ENCODE measurements at regions not wholly inside any gene's neighbourhood (a gene's known extent, or its start where the extent isn't known, plus 50 kb on each side); places are given as distances from the start of the nearest gene placed in this dataset.

DNA sequence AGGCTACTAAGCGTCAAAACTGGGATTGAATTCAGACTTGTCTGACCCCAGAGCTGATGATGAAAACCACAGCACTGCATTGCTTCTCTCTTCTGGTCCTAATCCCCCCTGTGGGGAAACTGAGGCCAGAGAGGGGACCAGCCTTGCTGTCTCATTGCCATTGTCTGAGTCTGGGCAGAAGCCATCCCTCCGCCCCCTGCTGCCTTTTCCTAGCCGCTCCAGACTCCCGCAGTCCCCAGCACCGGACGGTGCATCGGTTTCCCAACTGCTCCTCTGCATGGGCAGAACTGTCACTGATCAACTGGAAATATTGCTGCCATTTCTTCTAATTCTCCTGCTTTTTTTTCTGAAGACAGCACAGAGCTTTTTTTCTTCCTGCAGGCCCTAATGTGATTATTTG, 157.4 kb downstream of the ACTL8 start:
- Histone ChIP-seq H3K27me3 (ENCODE audit: insufficient read depth, poor library complexity, severe bottlenecking) (peaks cover 3% of the 10 kb centered on the region), H3K27ac (replicated peaks) (no peak overlapping the region), H3K4me3 (replicated peaks; ENCODE audit: insufficient read depth, low read length) (no peak overlapping the region)
- no peak for TF ChIP-seq SPI1 (IDR thresholded peaks at IDR 0.05; ENCODE audit: borderline replicate concordance, low read depth)
- TF ChIP-seq, protein P1, sequence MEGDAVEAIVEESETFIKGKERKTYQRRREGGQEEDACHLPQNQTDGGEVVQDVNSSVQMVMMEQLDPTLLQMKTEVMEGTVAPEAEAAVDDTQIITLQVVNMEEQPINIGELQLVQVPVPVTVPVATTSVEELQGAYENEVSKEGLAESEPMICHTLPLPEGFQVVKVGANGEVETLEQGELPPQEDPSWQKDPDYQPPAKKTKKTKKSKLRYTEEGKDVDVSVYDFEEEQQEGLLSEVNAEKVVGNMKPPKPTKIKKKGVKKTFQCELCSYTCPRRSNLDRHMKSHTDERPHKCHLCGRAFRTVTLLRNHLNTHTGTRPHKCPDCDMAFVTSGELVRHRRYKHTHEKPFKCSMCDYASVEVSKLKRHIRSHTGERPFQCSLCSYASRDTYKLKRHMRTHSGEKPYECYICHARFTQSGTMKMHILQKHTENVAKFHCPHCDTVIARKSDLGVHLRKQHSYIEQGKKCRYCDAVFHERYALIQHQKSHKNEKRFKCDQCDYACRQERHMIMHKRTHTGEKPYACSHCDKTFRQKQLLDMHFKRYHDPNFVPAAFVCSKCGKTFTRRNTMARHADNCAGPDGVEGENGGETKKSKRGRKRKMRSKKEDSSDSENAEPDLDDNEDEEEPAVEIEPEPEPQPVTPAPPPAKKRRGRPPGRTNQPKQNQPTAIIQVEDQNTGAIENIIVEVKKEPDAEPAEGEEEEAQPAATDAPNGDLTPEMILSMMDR (IDR thresholded peaks at IDR 0.05; ENCODE audit: insufficient read depth, low read length) = no peak
- no peak for TF ChIP-seq POLR2AphosphoS5 (IDR thresholded peaks at IDR 0.05; ENCODE audit: low read depth)
- TF ChIP-seq GABPA (IDR thresholded peaks at IDR 0.05; ENCODE audit: low read depth) = no peak
- TF ChIP-seq, protein P2, sequence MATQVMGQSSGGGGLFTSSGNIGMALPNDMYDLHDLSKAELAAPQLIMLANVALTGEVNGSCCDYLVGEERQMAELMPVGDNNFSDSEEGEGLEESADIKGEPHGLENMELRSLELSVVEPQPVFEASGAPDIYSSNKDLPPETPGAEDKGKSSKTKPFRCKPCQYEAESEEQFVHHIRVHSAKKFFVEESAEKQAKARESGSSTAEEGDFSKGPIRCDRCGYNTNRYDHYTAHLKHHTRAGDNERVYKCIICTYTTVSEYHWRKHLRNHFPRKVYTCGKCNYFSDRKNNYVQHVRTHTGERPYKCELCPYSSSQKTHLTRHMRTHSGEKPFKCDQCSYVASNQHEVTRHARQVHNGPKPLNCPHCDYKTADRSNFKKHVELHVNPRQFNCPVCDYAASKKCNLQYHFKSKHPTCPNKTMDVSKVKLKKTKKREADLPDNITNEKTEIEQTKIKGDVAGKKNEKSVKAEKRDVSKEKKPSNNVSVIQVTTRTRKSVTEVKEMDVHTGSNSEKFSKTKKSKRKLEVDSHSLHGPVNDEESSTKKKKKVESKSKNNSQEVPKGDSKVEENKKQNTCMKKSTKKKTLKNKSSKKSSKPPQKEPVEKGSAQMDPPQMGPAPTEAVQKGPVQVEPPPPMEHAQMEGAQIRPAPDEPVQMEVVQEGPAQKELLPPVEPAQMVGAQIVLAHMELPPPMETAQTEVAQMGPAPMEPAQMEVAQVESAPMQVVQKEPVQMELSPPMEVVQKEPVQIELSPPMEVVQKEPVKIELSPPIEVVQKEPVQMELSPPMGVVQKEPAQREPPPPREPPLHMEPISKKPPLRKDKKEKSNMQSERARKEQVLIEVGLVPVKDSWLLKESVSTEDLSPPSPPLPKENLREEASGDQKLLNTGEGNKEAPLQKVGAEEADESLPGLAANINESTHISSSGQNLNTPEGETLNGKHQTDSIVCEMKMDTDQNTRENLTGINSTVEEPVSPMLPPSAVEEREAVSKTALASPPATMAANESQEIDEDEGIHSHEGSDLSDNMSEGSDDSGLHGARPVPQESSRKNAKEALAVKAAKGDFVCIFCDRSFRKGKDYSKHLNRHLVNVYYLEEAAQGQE (IDR thresholded peaks at IDR 0.05; ENCODE audit: insufficient replicate concordance, low read depth) = no peak
- DNase-seq (ENCODE audit: low read depth in 1 of 2, low spot score in 1 of 2) = no peak

DNA sequence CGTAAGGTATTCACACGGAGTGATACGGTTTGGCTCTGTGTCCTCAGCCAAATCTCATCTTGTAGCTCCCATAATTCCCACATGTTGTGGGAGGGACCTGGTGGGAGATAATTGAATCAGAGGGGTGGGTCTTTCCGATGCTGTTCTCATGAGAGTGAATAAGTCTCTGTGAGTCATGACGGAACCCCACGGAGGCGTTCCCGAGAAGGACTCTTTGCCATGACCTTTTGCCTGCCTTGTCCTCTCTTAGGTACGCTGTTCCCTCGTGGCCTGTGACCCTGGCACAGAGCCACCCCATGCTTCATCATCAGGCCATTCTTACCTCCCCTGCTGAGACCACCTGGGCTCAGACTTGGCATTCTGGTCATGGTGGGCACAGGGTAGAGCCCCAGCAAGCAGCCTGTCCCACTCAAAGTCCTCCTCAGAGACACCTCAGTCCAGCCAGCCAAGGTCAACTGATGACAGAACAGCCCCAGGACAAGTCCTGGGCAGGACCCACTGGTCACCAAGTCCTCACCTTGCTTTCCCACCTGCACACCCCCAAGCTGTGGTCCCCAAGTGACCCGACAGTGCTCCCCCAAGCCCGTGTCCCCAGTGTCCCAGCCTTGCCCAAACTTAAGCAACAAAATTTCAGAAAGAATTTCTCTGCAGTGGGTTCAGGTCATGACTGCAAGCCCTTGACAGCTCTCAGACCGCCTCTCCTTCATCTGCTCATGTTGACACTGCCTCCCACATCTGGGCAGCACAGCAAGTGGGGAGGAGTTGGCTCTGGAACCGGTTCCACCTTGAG, 158.4 kb downstream of the ACTL8 start:
- peaks cover 3% of the 10 kb centered on the region for H3K27me3 ChIP-seq (ENCODE audit: insufficient read depth, poor library complexity, severe bottlenecking)
- no peak for DNase-seq (ENCODE audit: low read depth in 1 of 2, low spot score in 1 of 2)
- TF ChIP-seq, protein P2 (IDR thresholded peaks at IDR 0.05; ENCODE audit: insufficient replicate concordance, low read depth) = no peak
- TF ChIP-seq, protein P1 (IDR thresholded peaks at IDR 0.05; ENCODE audit: insufficient read depth, low read length) = no peak
- TF ChIP-seq GABPA (IDR thresholded peaks at IDR 0.05; ENCODE audit: low read depth) = no peak
- TF ChIP-seq SPI1 (IDR thresholded peaks at IDR 0.05; ENCODE audit: borderline replicate concordance, low read depth) = no peak
- TF ChIP-seq POLR2AphosphoS5 (IDR thresholded peaks at IDR 0.05; ENCODE audit: low read depth) = no peak

DNA sequence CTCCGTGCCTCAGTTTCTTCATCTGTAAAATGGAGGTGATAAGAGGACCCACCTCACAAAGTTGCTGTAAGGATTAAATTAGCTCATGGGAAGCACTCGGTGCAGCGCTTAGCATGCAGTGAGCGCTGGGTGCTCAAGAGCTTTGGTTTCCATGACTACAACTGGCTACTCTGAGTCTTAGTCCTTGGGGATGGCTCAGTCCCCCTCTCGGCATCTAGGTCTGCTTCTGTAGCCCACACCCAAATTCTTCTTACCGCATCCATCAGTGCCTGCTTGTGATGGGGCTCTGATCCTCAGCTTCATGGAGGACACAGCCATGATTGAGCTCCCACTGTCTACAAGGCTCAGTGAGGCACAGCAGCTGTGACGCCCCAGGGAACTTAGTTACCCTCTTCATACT, 159.0 kb downstream of the ACTL8 start:
- peaks cover 3% of the 10 kb centered on the region for H3K27me3 ChIP-seq (ENCODE audit: insufficient read depth, poor library complexity, severe bottlenecking)
- no peak for TF ChIP-seq POLR2AphosphoS5 (IDR thresholded peaks at IDR 0.05; ENCODE audit: low read depth)
- TF ChIP-seq SPI1 (IDR thresholded peaks at IDR 0.05; ENCODE audit: borderline replicate concordance, low read depth) = no peak
- TF ChIP-seq, protein P2 (IDR thresholded peaks at IDR 0.05; ENCODE audit: insufficient replicate concordance, low read depth) = no peak
- TF ChIP-seq, protein P1 (IDR thresholded peaks at IDR 0.05; ENCODE audit: insufficient read depth, low read length) = no peak
- no peak for TF ChIP-seq GABPA (IDR thresholded peaks at IDR 0.05; ENCODE audit: low read depth)

More for the DNA sequence above, 158.4 kb downstream of the ACTL8 start:
- no peak overlapping the region for H3K4me3 ChIP-seq (replicated peaks; ENCODE audit: insufficient read depth, low read length)
- H3K27ac ChIP-seq (replicated peaks) = no peak overlapping the region

More for the DNA sequence above, 159.0 kb downstream of the ACTL8 start:
- DNase-seq (ENCODE audit: low read depth in 1 of 2, low spot score in 1 of 2) = no peak
- no peak overlapping the region for H3K4me3 ChIP-seq (replicated peaks; ENCODE audit: insufficient read depth, low read length)
- no peak overlapping the region for H3K27ac ChIP-seq (replicated peaks)
